DND-41 (cell line): ENCODE measurements at regions not wholly inside any gene's neighbourhood (a gene's known extent, or its start where the extent isn't known, plus 50 kb on each side); places are given as distances from the start of the nearest gene placed in this dataset.

ENCODE experiments used
- ATAC-seq: fragments of 200-7000 bp; cut with Tn5 transposase; 3 replicates; pipeline ENCODE4 v1.9.1; 2021; ENCODE audit warnings: low read depth; ENCODE audit not compliant: insufficient read depth
- DNase-seq: peaks from one replicate; pipeline ENCODE4 v3.0.0-alpha.2; 2020
- H2AFZ ChIP-seq: 2 replicates; pipeline ENCODE4 v1.6.0; 2012; ENCODE audit warnings: low read depth, low read length
- H3K27ac ChIP-seq: 2 replicates; pipeline ENCODE4 v1.5.1; 2012; ENCODE audit warnings: low read length, inconsistent platforms
- H3K27me3 ChIP-seq: fragments of 200-600 bp; sonication (generic); 2 replicates; pipeline ENCODE4 v1.6.0; 2012; ENCODE audit warnings: low read length, mild to moderate bottlenecking, inconsistent platforms; ENCODE audit not compliant: insufficient read depth, poor library complexity
- H3K36me3 ChIP-seq: 2 replicates; pipeline ENCODE4 v1.5.1; 2012; ENCODE audit warnings: low read length, inconsistent platforms; ENCODE audit not compliant: insufficient read depth
- H3K4me1 ChIP-seq: 2 replicates; pipeline ENCODE4 v1.5.1; 2012; ENCODE audit warnings: mild to moderate bottlenecking, low read length; ENCODE audit not compliant: insufficient read depth
- H3K4me2 ChIP-seq: 2 replicates; pipeline ENCODE4 v1.6.0; 2012; ENCODE audit warnings: mild to moderate bottlenecking, moderate library complexity, low read length, inconsistent platforms; ENCODE audit not compliant: insufficient read depth
- H3K4me3 ChIP-seq, 2 experiments: fragments of 200-600 bp in 1 of 2; shearing (Covaris generic) in 1 of 2; 2 replicates each; pipeline ENCODE4 v1.5.1; 2012 to 2016; ENCODE audit warnings: inconsistent platforms in 2 of 2, low read length in 2 of 2, mild to moderate bottlenecking in 2 of 2, low read depth in 1 of 2, moderate library complexity in 1 of 2
- H3K79me2 ChIP-seq: 2 replicates; pipeline ENCODE4 v1.6.0; 2012; ENCODE audit warnings: low read length, inconsistent platforms; ENCODE audit not compliant: insufficient read depth
- H3K9ac ChIP-seq: 2 replicates; pipeline ENCODE4 v1.6.0; 2012; ENCODE audit warnings: low read depth, mild to moderate bottlenecking, inconsistent platforms, low read length, moderate library complexity
- H3K9me3 ChIP-seq: 2 replicates; pipeline ENCODE4 v1.5.1; 2012; ENCODE audit warnings: low read length, moderate library complexity, mild to moderate bottlenecking, inconsistent platforms; ENCODE audit not compliant: insufficient read depth, severe bottlenecking
- H4K20me1 ChIP-seq: 2 replicates; pipeline ENCODE4 v1.6.0; 2012; ENCODE audit warnings: low read length; ENCODE audit not compliant: insufficient read depth
- CTCF ChIP-seq: IDR thresholded peaks from 2 replicates; pipeline ENCODE4 v1.5.1; 2012; ENCODE audit warnings: borderline replicate concordance, low read length, moderate library complexity, mild to moderate bottlenecking; ENCODE audit not compliant: poor library complexity, severe bottlenecking; ENCODE audit errors: extremely low read depth
- EZH2 ChIP-seq: IDR thresholded peaks from 3 replicates; pipeline ENCODE4 v1.6.1; 2012; ENCODE audit warnings: borderline replicate concordance, low read depth, mild to moderate bottlenecking, moderate library complexity, low read length, inconsistent platforms; ENCODE audit not compliant: severe bottlenecking

GRCh38 chr2:3134026-3134571, 243.5 kb downstream of the EIPR1 start:
- Histone ChIP-seq H3K4me1 (no peaks in the 10 kb centered on the region), H3K4me3 (no peak overlapping the region), H4K20me1 (no peaks in the 10 kb centered on the region), H2AFZ (no peak overlapping the region), H3K27me3 (no peaks in the 10 kb centered on the region), H3K79me2 (no peaks in the 10 kb centered on the region), H3K9me3 (peaks cover 5% of the 10 kb centered on the region), H3K27ac (no peak overlapping the region), H3K4me2 (no peak overlapping the region), H3K36me3 (no peaks in the 10 kb centered on the region), H3K9ac (no peak overlapping the region)
- DNase-seq = no peak
- no peak for ATAC-seq
- TF ChIP-seq CTCF (no peak), EZH2 (no peak)

- no peak overlapping the region for H3K27ac ChIP-seq
- no peak overlapping the region for H3K9ac ChIP-seq
- H3K36me3 ChIP-seq = no peaks in the 10 kb centered on the region
- H3K9me3 ChIP-seq = peaks cover 3% of the 10 kb centered on the region
- no peaks in the 10 kb centered on the region for H3K79me2 ChIP-seq
- H3K4me3 ChIP-seq = no peak overlapping the region
- H4K20me1 ChIP-seq = no peaks in the 10 kb centered on the region
- no peaks in the 10 kb centered on the region for H3K27me3 ChIP-seq
- ATAC-seq (no peak), DNase-seq (no peak)
- H2AFZ ChIP-seq = no peak overlapping the region
- no peaks in the 10 kb centered on the region for H3K4me1 ChIP-seq
- no peak overlapping the region for H3K4me2 ChIP-seq
- TF ChIP-seq CTCF (no peak), EZH2 (no peak)
Measured at GRCh38 chr2:3132966-3133365, 244.7 kb downstream of the EIPR1 start.

GRCh38 chr2:3132466-3132865, 245.2 kb downstream of the EIPR1 start:
- Histone ChIP-seq H3K27me3 (no peaks in the 10 kb centered on the region), H3K27ac (no peak overlapping the region), H3K4me3 (no peak overlapping the region), H3K9me3 (no peaks in the 10 kb centered on the region), H4K20me1 (no peaks in the 10 kb centered on the region), H3K4me1 (no peaks in the 10 kb centered on the region), H3K4me2 (no peak overlapping the region), H3K9ac (no peak overlapping the region), H3K79me2 (no peaks in the 10 kb centered on the region), H3K36me3 (no peaks in the 10 kb centered on the region), H2AFZ (no peak overlapping the region)
- TF ChIP-seq CTCF (no peak), EZH2 (no peak)
- DNase-seq = no peak
- no peak for ATAC-seq
